ENCODE measurements at regions not wholly inside any gene's neighbourhood (a gene's known extent, or its start where the extent isn't known, plus 50 kb on each side); places are given as distances from the start of the nearest gene placed in this dataset.

- Histone ChIP-seq H3K9me2 (replicated peaks; ENCODE audit: control insufficient read depth, low read length) (no peaks in the 10 kb centered on the region), H3K36me3 (ENCODE audit: control insufficient read depth, low read length) (peaks cover 13% of the 10 kb centered on the region), H3K4me2 (ENCODE audit: low read length) (peak overlapping the region; percentile 71), H3K9me3 (ENCODE audit: control insufficient read depth, insufficient read depth, low read length) (no peaks in the 10 kb centered on the region), H3K27ac (ENCODE audit: low read depth, low read length) (no peak overlapping the region), H3K4me1 (ENCODE audit: control insufficient read depth, low read length) (peaks cover 21% of the 10 kb centered on the region), H3K4me3 (ENCODE audit: low read length) (peak overlapping the region; percentile 87), H3K79me2 (ENCODE audit: control insufficient read depth, low read length) (peaks cover 43% of the 10 kb centered on the region), H3K27me3 (ENCODE audit: control insufficient read depth, low read length) (peaks cover 8% of the 10 kb centered on the region), H3F3A (ENCODE audit: control insufficient read depth, insufficient read depth) (peaks cover 16% of the 10 kb centered on the region), H4K20me1 (ENCODE audit: control insufficient read depth, insufficient read depth, low read depth, low read length) (no peaks in the 10 kb centered on the region)
- TF ChIP-seq EZH2phosphoT487 (IDR thresholded peaks at IDR 0.05; ENCODE audit: borderline replicate concordance, low read length), result no peak
- TF ChIP-seq CTCF (IDR thresholded peaks at IDR 0.05; ENCODE audit: low read depth, low read length, poor library complexity, severe bottlenecking), result no peak
Measured at GRCh38 chr21:31560479-31560878, 99.0 kb upstream of the SOD1 start.

GRCh38 chr21:31559368-31560119, 99.9 kb upstream of the SOD1 start:
- Histone ChIP-seq H3K27ac (ENCODE audit: low read depth, low read length) (peak overlapping the region; percentile 67), H3K79me2 (ENCODE audit: control insufficient read depth, low read length) (peaks cover 45% of the 10 kb centered on the region), H3K9me2 (replicated peaks; ENCODE audit: control insufficient read depth, low read length) (no peaks in the 10 kb centered on the region), H3K9me3 (ENCODE audit: control insufficient read depth, insufficient read depth, low read length) (no peaks in the 10 kb centered on the region), H3K27me3 (ENCODE audit: control insufficient read depth, low read length) (peaks cover 8% of the 10 kb centered on the region), H3K4me3 (ENCODE audit: low read length) (peak overlapping the region; percentile 87), H3K4me1 (ENCODE audit: control insufficient read depth, low read length) (peaks cover 21% of the 10 kb centered on the region), H3K36me3 (ENCODE audit: control insufficient read depth, low read length) (peaks cover 13% of the 10 kb centered on the region), H3K4me2 (ENCODE audit: low read length) (peak overlapping the region; percentile 71), H4K20me1 (ENCODE audit: control insufficient read depth, insufficient read depth, low read depth, low read length) (no peaks in the 10 kb centered on the region), H3F3A (ENCODE audit: control insufficient read depth, insufficient read depth) (peaks cover 11% of the 10 kb centered on the region)
- TF ChIP-seq EZH2phosphoT487 (IDR thresholded peaks at IDR 0.05; ENCODE audit: borderline replicate concordance, low read length), result no peak

GRCh38 chr21:31558962-31559367, 100.5 kb upstream of the SOD1 start:
- Histone ChIP-seq H3K36me3 (ENCODE audit: control insufficient read depth, low read length) (peaks cover 13% of the 10 kb centered on the region), H3K9me3 (ENCODE audit: control insufficient read depth, insufficient read depth, low read length) (no peaks in the 10 kb centered on the region), H3K4me2 (ENCODE audit: low read length) (peak overlapping the region; percentile 98), H3K4me1 (ENCODE audit: control insufficient read depth, low read length) (peaks cover 21% of the 10 kb centered on the region), H3F3A (ENCODE audit: control insufficient read depth, insufficient read depth) (peaks cover 11% of the 10 kb centered on the region), H4K20me1 (ENCODE audit: control insufficient read depth, insufficient read depth, low read depth, low read length) (no peaks in the 10 kb centered on the region), H3K4me3 (ENCODE audit: low read length) (peak overlapping the region; percentile 87), H3K27ac (ENCODE audit: low read depth, low read length) (peak overlapping the region; percentile 67), H3K9me2 (replicated peaks; ENCODE audit: control insufficient read depth, low read length) (no peaks in the 10 kb centered on the region), H3K79me2 (ENCODE audit: control insufficient read depth, low read length) (peaks cover 49% of the 10 kb centered on the region), H3K27me3 (ENCODE audit: control insufficient read depth, low read length) (peaks cover 8% of the 10 kb centered on the region)
- TF ChIP-seq CTCF (IDR thresholded peaks at IDR 0.05; ENCODE audit: low read depth, low read length, poor library complexity, severe bottlenecking) (peak; percentile 57), EZH2phosphoT487 (IDR thresholded peaks at IDR 0.05; ENCODE audit: borderline replicate concordance, low read length) (no peak)
